GF-D8 (cell line): ENCODE measurements at regions not wholly inside any gene's neighbourhood (a gene's known extent, or its start where the extent isn't known, plus 50 kb on each side); places are given as distances from the start of the nearest gene placed in this dataset.
"Not testable (repeated sequence)": the region's sequence is repeated elsewhere in the genome, so short reads cannot be mapped to it uniquely, and the experiment has no call there.

Experiments
- DNase-seq: peaks from one replicate; lab custom pipeline; 2025; lab: John Stamatoyannopoulos, UW

- DNase-seq, result no peak
Observed at GRCh38 chr12:25384038-25384892, 133.5 kb upstream of the KRAS start.

GRCh38 chr12:25382311-25383106, 131.8 kb upstream of the KRAS start:
- no peak for DNase-seq

- no peak for DNase-seq
Observed at GRCh38 chr12:25377469-25378177, 126.9 kb upstream of the KRAS start.

GRCh38 chr12:25376985-25377384, 126.3 kb upstream of the KRAS start:
- DNase-seq, result no peak

- no peak for DNase-seq
Observed at GRCh38 chr12:25376407-25376806, 125.7 kb upstream of the KRAS start.

- no peak for DNase-seq
Observed at GRCh38 chr12:25372969-25373817, 122.5 kb upstream of the KRAS start.

- DNase-seq, result no peak
Observed at GRCh38 chr12:25372002-25372401, 121.3 kb upstream of the KRAS start.

GRCh38 chr12:25368557-25368956, 117.8 kb upstream of the KRAS start:
- no peak for DNase-seq

- no peak for DNase-seq
Observed at GRCh38 chr12:25366122-25366521, 115.4 kb upstream of the KRAS start.

GRCh38 chr12:25365340-25365730, 114.6 kb upstream of the KRAS start:
- no peak for DNase-seq

- no peak for DNase-seq
Observed at GRCh38 chr12:25364529-25365339, 114.0 kb upstream of the KRAS start.

GRCh38 chr12:25362646-25363045, 111.9 kb upstream of the KRAS start:
- no peak for DNase-seq

- no peak for DNase-seq
Observed at GRCh38 chr12:25361511-25361910, 110.8 kb upstream of the KRAS start.

- no peak for DNase-seq
Observed at GRCh38 chr12:25357595-25357994, 106.9 kb upstream of the KRAS start.

GRCh38 chr12:25352942-25353341, 102.2 kb upstream of the KRAS start:
- not testable (repeated sequence) for DNase-seq

GRCh38 chr12:25352083-25352918, 101.6 kb upstream of the KRAS start:
- DNase-seq, result no peak

- DNase-seq, result no peak
Observed at GRCh38 chr12:25348593-25348895, 97.8 kb upstream of the KRAS start.

GRCh38 chr12:25347716-25348592, 97.2 kb upstream of the KRAS start:
- no peak for DNase-seq

- DNase-seq, result not testable (repeated sequence)
Observed at GRCh38 chr12:25341877-25342276, 91.1 kb upstream of the KRAS start.
